Left lung (tissue), 4 donors: ENCODE measurements at regions not wholly inside any gene's neighbourhood (a gene's known extent, or its start where the extent isn't known, plus 50 kb on each side); places are given as distances from the start of the nearest gene placed in this dataset.

Source experiments
- ATAC-seq: fragments of 200-7000 bp; cut with Tn5 transposase; one replicate; pipeline ENCODE4 v1.9.1; 2020; ENCODE audit warnings: moderate library complexity
- DNase-seq, 4 donors: peaks; one replicate each; pipeline ENCODE4 v3.0.0-alpha.2; 2013 to 2020
- H3K27ac ChIP-seq, 2 donors: fragments of 200-600 bp; sonication (generic) in 1 of 2; one replicate each; pipeline versions ENCODE4 v1.5.0 to v1.8.0; 2020 to 2021
- H3K27me3 ChIP-seq, 2 donors: fragments of 200-600 bp; sonication (generic) in 1 of 2; one replicate each; pipeline versions ENCODE4 v1.5.0 to v1.8.0; 2020 to 2021
- H3K36me3 ChIP-seq, 2 donors: fragments of 200-600 bp; sonication (generic) in 1 of 2; one replicate each; pipeline versions ENCODE4 v1.5.0 to v1.8.0; 2020 to 2021
- H3K4me1 ChIP-seq, 2 donors: fragments of 200-600 bp; one replicate each; pipeline ENCODE4 v1.8.0; 2021
- H3K4me3 ChIP-seq, 2 donors: fragments of 200-600 bp; sonication (generic) in 1 of 2; one replicate each; pipeline versions ENCODE4 v1.5.0 to v1.8.0; 2020 to 2021; ENCODE audit warnings: mild to moderate bottlenecking in 1 of 2
- H3K9me3 ChIP-seq, 2 donors: fragments of 200-600 bp; sonication (generic) in 1 of 2; one replicate each; pipeline versions ENCODE4 v1.5.0 to v1.8.0; 2020 to 2021
- CTCF ChIP-seq, 2 donors: fragments of 200-600 bp; sonication (generic) in 1 of 2; IDR thresholded peaks; one replicate each; pipeline versions ENCODE4 v1.5.0 to v1.8.0; 2021; ENCODE audit warnings: antibody characterized with exemption in 2 of 2
- intact Hi-C, 2 donors: fragments of 100-400 bp; cut with DNase I; formaldehyde crosslinking; loops; one replicate each; pipeline versions ENCODE4 v1.11.2 to v1.14.2; 2022
- donor health status: DM: no; HTN: yes; CAD: no.
- donor health status: DM: no; HTN: no; CAD: no.

GRCh38 chrX:3527166-3527565 lies 180.7 kb upstream of the MXRA5 start:
- H3K36me3 ChIP-seq: no peaks in the 10 kb centered on the region
- no peak overlapping the region for H3K4me3 ChIP-seq
- intact Hi-C loops: no loop called here
- no peaks in the 10 kb centered on the region for H3K4me1 ChIP-seq
- ATAC-seq: no peak
- no peaks in the 10 kb centered on the region for H3K9me3 ChIP-seq
- peaks cover 5 to 9% of the 10 kb centered on the region in 2 donors for H3K27me3 ChIP-seq
- no peak overlapping the region for H3K27ac ChIP-seq
- no peak for TF ChIP-seq CTCF (IDR thresholded peaks at IDR 0.05)
- DNase-seq: no peak

GRCh38 chrX:3526731-3527130 lies 180.3 kb upstream of the MXRA5 start:
- Histone ChIP-seq H3K9me3 (no peaks in the 10 kb centered on the region), H3K27me3 (peaks cover 5 to 9% of the 10 kb centered on the region in 2 donors), H3K27ac (no peak overlapping the region), H3K4me3 (no peak overlapping the region), H3K4me1 (no peaks in the 10 kb centered on the region), H3K36me3 (no peaks in the 10 kb centered on the region)
- ATAC-seq (peak; percentile 30), DNase-seq (no peak)
- intact Hi-C loops: no loop called here
- TF ChIP-seq CTCF (IDR thresholded peaks at IDR 0.05): no peak

GRCh38 chrX:3526071-3526470 lies 179.6 kb upstream of the MXRA5 start:
- no peak for TF ChIP-seq CTCF (IDR thresholded peaks at IDR 0.05)
- no peak overlapping the region for H3K4me3 ChIP-seq
- DNase-seq (no peak), ATAC-seq (no peak)
- H3K9me3 ChIP-seq: no peaks in the 10 kb centered on the region
- H3K27me3 ChIP-seq: peaks cover 5 to 9% of the 10 kb centered on the region in 2 donors
- no peak overlapping the region for H3K27ac ChIP-seq
- intact Hi-C loops: no loop called here
- H3K4me1 ChIP-seq: no peaks in the 10 kb centered on the region
- no peaks in the 10 kb centered on the region for H3K36me3 ChIP-seq

- Histone ChIP-seq H3K27me3 (peaks cover 0 to 9% of the 10 kb centered on the region in 2 donors), H3K9me3 (no peaks in the 10 kb centered on the region), H3K36me3 (no peaks in the 10 kb centered on the region), H3K4me1 (no peaks in the 10 kb centered on the region), H3K27ac (no peak overlapping the region), H3K4me3 (no peak overlapping the region)
- DNase-seq: no peak
- ATAC-seq: no peak
- intact Hi-C loops: no loop called here
- TF ChIP-seq CTCF (IDR thresholded peaks at IDR 0.05): no peak
Observed at GRCh38 chrX:3522101-3522650, 175.7 kb upstream of the MXRA5 start.

GRCh38 chrX:3521396-3521795 lies 174.9 kb upstream of the MXRA5 start:
- H3K36me3 ChIP-seq: no peaks in the 10 kb centered on the region
- ATAC-seq (peak; percentile 70), DNase-seq (peak in 1 of 4 donors; percentile 16)
- no peak for TF ChIP-seq CTCF (IDR thresholded peaks at IDR 0.05)
- intact Hi-C loops: no loop called here
- no peak overlapping the region for H3K4me3 ChIP-seq
- H3K4me1 ChIP-seq: no peaks in the 10 kb centered on the region
- H3K9me3 ChIP-seq: no peaks in the 10 kb centered on the region
- H3K27ac ChIP-seq: peak overlapping the region in 1 of 2 donors; percentile 6
- peaks cover 0 to 5% of the 10 kb centered on the region in 2 donors for H3K27me3 ChIP-seq
